OCI-LY1 (cell line): ENCODE measurements at regions not wholly inside any gene's neighbourhood (a gene's known extent, or its start where the extent isn't known, plus 50 kb on each side); places are given as distances from the start of the nearest gene placed in this dataset.

Source experiments
- EZH2 ChIP-seq: fragments of 200-600 bp; sonication (generic), shearing (Covaris generic); IDR thresholded peaks from 2 replicates; pipeline ENCODE4 v1.8.0; 2017; ENCODE audit warnings: borderline replicate concordance, mixed run types, mild to moderate bottlenecking, antibody characterized with exemption, low read length, moderate library complexity, mixed read lengths
- TF ChIP-seq, protein P1 (sequence below): fragments of 200-600 bp; sonication (generic), shearing (Covaris generic); IDR thresholded peaks from 2 replicates; pipeline ENCODE4 v1.5.1; 2017; ENCODE audit warnings: mild to moderate bottlenecking, antibody characterized with exemption, low read length, moderate library complexity, mixed read lengths

DNA sequence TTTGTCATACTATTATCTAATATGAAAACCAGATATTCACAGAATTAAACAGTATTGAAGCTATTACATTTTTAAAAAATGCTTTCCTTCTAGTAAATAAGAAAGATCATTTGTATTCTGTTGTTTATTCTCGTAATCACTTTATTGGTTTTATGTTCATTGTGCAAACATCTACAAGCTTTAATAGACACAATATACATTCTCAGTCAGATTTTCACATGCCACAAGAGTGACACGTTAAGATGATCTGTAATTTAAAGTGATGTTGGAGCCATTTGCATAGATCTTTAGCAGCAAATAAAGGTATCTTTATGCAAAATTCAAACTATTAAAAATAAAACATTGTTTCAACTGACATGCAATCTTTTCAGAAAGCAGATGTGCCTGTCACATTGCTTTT is 469.9 kb downstream of the PCDH11X start:
- TF ChIP-seq, protein P1, sequence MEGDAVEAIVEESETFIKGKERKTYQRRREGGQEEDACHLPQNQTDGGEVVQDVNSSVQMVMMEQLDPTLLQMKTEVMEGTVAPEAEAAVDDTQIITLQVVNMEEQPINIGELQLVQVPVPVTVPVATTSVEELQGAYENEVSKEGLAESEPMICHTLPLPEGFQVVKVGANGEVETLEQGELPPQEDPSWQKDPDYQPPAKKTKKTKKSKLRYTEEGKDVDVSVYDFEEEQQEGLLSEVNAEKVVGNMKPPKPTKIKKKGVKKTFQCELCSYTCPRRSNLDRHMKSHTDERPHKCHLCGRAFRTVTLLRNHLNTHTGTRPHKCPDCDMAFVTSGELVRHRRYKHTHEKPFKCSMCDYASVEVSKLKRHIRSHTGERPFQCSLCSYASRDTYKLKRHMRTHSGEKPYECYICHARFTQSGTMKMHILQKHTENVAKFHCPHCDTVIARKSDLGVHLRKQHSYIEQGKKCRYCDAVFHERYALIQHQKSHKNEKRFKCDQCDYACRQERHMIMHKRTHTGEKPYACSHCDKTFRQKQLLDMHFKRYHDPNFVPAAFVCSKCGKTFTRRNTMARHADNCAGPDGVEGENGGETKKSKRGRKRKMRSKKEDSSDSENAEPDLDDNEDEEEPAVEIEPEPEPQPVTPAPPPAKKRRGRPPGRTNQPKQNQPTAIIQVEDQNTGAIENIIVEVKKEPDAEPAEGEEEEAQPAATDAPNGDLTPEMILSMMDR, result no peak
- TF ChIP-seq EZH2, result no peak
